Mesenchymal stem cell (in vitro differentiated cells and primary cell): ENCODE measurements at regions not wholly inside any gene's neighbourhood (a gene's known extent, or its start where the extent isn't known, plus 50 kb on each side); places are given as distances from the start of the nearest gene placed in this dataset.

ENCODE experiments used
- DNase-seq: peaks from one replicate; pipeline ENCODE4 v3.0.0-alpha.2; 2013
- H2AFZ ChIP-seq: one replicate; pipeline ENCODE4 v1.6.1; 2013; ENCODE audit warnings: low read depth, mild to moderate bottlenecking, control low read depth, inconsistent platforms, low read length, moderate library complexity
- H2AK5ac ChIP-seq: 2 replicates; pipeline ENCODE4 v1.6.1; 2013; ENCODE audit warnings: low read length, moderate library complexity, mild to moderate bottlenecking, inconsistent platforms; ENCODE audit not compliant: severe bottlenecking
- H2BK120ac ChIP-seq: one replicate; pipeline ENCODE4 v1.6.1; 2013; ENCODE audit warnings: low read depth, mild to moderate bottlenecking, inconsistent platforms, low read length, moderate library complexity
- H2BK12ac ChIP-seq, 2 experiments: one replicate each; pipeline ENCODE4 v1.6.1; 2013; ENCODE audit warnings: inconsistent platforms in 2 of 2, low read length in 2 of 2, mild to moderate bottlenecking in 2 of 2, moderate library complexity in 2 of 2, control low read depth in 1 of 2
- H2BK15ac ChIP-seq: one replicate; pipeline ENCODE4 v1.6.1; 2013; ENCODE audit warnings: mild to moderate bottlenecking, low read depth, inconsistent platforms; ENCODE audit not compliant: poor library complexity, severe bottlenecking
- H2BK5ac ChIP-seq: 2 replicates; pipeline ENCODE4 v1.6.1; 2013; ENCODE audit warnings: low read depth, mild to moderate bottlenecking, low read length, control low read depth, inconsistent platforms; ENCODE audit not compliant: poor library complexity, severe bottlenecking
- H3K14ac ChIP-seq, 2 experiments: one replicate each; pipeline ENCODE4 v1.6.1; 2013; ENCODE audit warnings: inconsistent platforms in 2 of 2, low read length in 2 of 2, control low read depth in 1 of 2, mild to moderate bottlenecking in 1 of 2, moderate library complexity in 1 of 2
- H3K18ac ChIP-seq, 2 experiments: one replicate each; pipeline ENCODE4 v1.6.1; 2013; ENCODE audit warnings: inconsistent platforms in 2 of 2, low read length in 2 of 2, control low read depth in 1 of 2, low read depth in 1 of 2, mild to moderate bottlenecking in 1 of 2
- H3K23ac ChIP-seq, 2 experiments: one replicate each; pipeline ENCODE4 v1.6.1; 2013; ENCODE audit warnings: inconsistent platforms in 2 of 2, low read length in 2 of 2, mild to moderate bottlenecking in 2 of 2, moderate library complexity in 2 of 2, control low read depth in 1 of 2
- H3K27ac ChIP-seq: 2 replicates; pipeline ENCODE4 v1.5.1; 2013; ENCODE audit warnings: mild to moderate bottlenecking, moderate library complexity, low read length, control low read depth, inconsistent platforms; ENCODE audit not compliant: poor library complexity, severe bottlenecking
- H3K27me3 ChIP-seq, 2 experiments: 2 replicates each; pipeline versions ENCODE4 v1.6.1 to v1.7.0; 2013; ENCODE audit warnings: low read length in 2 of 2, mild to moderate bottlenecking in 2 of 2, moderate library complexity in 2 of 2, control low read depth in 1 of 2, inconsistent platforms in 1 of 2; ENCODE audit not compliant: control insufficient read depth in 1 of 2, insufficient read depth in 1 of 2
- H3K36me3 ChIP-seq, 2 experiments: 2 replicates each; pipeline versions ENCODE4 v1.6.1 to v1.7.0; 2013; ENCODE audit warnings: low read length in 2 of 2, control low read depth in 1 of 2, inconsistent platforms in 1 of 2, low read depth in 1 of 2, mild to moderate bottlenecking in 1 of 2; ENCODE audit not compliant: insufficient read depth in 2 of 2, control insufficient read depth in 1 of 2
- H3K4ac ChIP-seq, 2 experiments: one replicate each; pipeline ENCODE4 v1.6.1; 2013; ENCODE audit warnings: inconsistent platforms in 2 of 2, low read length in 2 of 2, mild to moderate bottlenecking in 2 of 2, moderate library complexity in 2 of 2, control low read depth in 1 of 2, low read depth in 1 of 2
- H3K4me1 ChIP-seq: 2 replicates; pipeline ENCODE4 v1.6.1; 2013; ENCODE audit warnings: low read depth, low read length, control low read depth; ENCODE audit not compliant: control insufficient read depth, insufficient read depth
- H3K4me2 ChIP-seq: 2 replicates; pipeline ENCODE4 v1.6.1; 2013; ENCODE audit warnings: low read length, mild to moderate bottlenecking, inconsistent platforms; ENCODE audit not compliant: poor library complexity, severe bottlenecking
- H3K4me3 ChIP-seq, 2 experiments: 2 replicates each; pipeline versions ENCODE4 v1.5.1 to v1.7.0; 2013; ENCODE audit warnings: low read length in 2 of 2, mild to moderate bottlenecking in 2 of 2, control low read depth in 1 of 2, low read depth in 1 of 2; ENCODE audit not compliant: insufficient read depth in 1 of 2
- H3K79me1 ChIP-seq: replicated peaks from 2 replicates; pipeline ENCODE4 v1.6.1; 2013; ENCODE audit warnings: mild to moderate bottlenecking, control low read depth, low read length, inconsistent platforms; ENCODE audit not compliant: poor library complexity, severe bottlenecking
- H3K9ac ChIP-seq: 2 replicates; pipeline ENCODE4 v1.7.0; 2013; ENCODE audit warnings: mild to moderate bottlenecking, low read length, moderate library complexity
- H3K9me3 ChIP-seq: 2 replicates; pipeline ENCODE4 v1.7.0; 2013; ENCODE audit warnings: mild to moderate bottlenecking, low read length; ENCODE audit not compliant: control insufficient read depth
- H4K8ac ChIP-seq: one replicate; pipeline ENCODE4 v1.6.1; 2013; ENCODE audit warnings: inconsistent platforms, mild to moderate bottlenecking, low read length, moderate library complexity
- H4K91ac ChIP-seq: one replicate; pipeline ENCODE4 v1.6.1; 2013; ENCODE audit warnings: mild to moderate bottlenecking, low read length, inconsistent platforms
- WGBS: methylation state at CpG from one replicate; pipeline ENCODE4 v1.1.7; 2013; ENCODE audit warnings: mixed read lengths; 5-methylcytosine and 5-hydroxymethylcytosine counted together

DNA sequence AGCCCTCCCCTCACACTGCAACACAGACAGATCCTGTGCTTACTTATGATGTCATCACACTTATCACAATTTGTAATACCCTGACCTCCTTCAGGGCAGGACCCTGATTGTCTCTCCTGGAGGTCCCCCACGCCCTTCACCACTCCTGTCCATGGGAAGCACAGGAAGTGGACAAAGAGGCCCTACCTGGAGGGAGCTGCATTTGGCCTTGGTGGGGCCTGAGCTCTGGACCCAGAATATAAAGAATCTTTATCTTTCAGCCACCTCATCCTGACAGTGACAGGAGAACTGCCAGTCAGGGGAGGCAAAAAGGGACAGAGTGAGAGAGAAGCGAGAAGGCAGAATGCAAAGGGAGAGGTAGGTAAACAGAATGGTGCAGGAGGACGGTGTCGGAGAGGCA, 303.4 kb upstream of the N4BP1 start:
- no peak overlapping the region for H3K27ac ChIP-seq
- no peak overlapping the region for H3K14ac ChIP-seq
- DNase-seq = no peak
- H3K4me3 ChIP-seq = no peak overlapping the region
- H3K27me3 ChIP-seq = no peaks in the 10 kb centered on the region
- H3K4me1 ChIP-seq = no peaks in the 10 kb centered on the region
- no peaks in the 10 kb centered on the region for H3K9me3 ChIP-seq
- H3K9ac ChIP-seq = no peak overlapping the region
- H3K4me2 ChIP-seq = no peak overlapping the region
- WGBS = 79% methylated on average over 4 of the region's 4 CpGs
- no peak overlapping the region for H3K23ac ChIP-seq
- no peaks in the 10 kb centered on the region for H3K36me3 ChIP-seq
- no peak overlapping the region for H4K8ac ChIP-seq
- H3K18ac ChIP-seq = no peak overlapping the region
- H2BK5ac ChIP-seq = no peak overlapping the region
- H3K79me1 ChIP-seq = no peaks in the 10 kb centered on the region
- H2AK5ac ChIP-seq = no peak overlapping the region
- no peak overlapping the region for H2AFZ ChIP-seq
- H4K91ac ChIP-seq = no peak overlapping the region
- H2BK120ac ChIP-seq = no peak overlapping the region
- no peak overlapping the region for H3K4ac ChIP-seq
- H2BK12ac ChIP-seq = no peak overlapping the region
- no peak overlapping the region for H2BK15ac ChIP-seq

DNA sequence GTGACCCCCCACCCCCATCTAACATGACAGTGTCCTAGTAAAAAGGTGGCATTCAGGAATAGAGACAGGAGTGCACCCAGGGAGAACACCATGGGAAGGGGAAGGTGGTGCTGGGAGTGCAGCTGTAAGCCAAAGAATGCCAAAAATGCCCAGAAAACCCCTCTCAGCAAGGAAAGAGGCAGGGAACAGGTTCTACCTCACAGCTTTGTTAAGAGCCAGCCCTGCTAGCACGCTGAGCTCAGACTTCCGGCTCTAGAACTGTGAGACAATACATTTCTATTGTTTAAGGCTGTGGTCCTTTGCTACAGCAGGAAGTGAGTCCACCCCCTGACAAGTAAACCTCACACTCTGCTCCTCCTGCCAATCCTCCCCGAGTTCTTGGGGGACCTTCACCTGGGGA, 302.4 kb upstream of the N4BP1 start:
- no peak overlapping the region for H2BK120ac ChIP-seq
- no peak for DNase-seq
- H3K23ac ChIP-seq = no peak overlapping the region
- no peak overlapping the region for H2AFZ ChIP-seq
- H3K14ac ChIP-seq = peak overlapping the region in 1 of 2 experiments; percentile 14
- H3K18ac ChIP-seq = no peak overlapping the region
- H3K4ac ChIP-seq = no peak overlapping the region
- no peaks in the 10 kb centered on the region for H3K27me3 ChIP-seq
- H2BK15ac ChIP-seq = no peak overlapping the region
- no peak overlapping the region for H2AK5ac ChIP-seq
- no peak overlapping the region for H4K8ac ChIP-seq
- no peak overlapping the region for H3K4me3 ChIP-seq
- H2BK12ac ChIP-seq = no peak overlapping the region
- no peaks in the 10 kb centered on the region for H3K36me3 ChIP-seq
- H3K79me1 ChIP-seq = no peaks in the 10 kb centered on the region
- 65% methylated on average over 2 of the region's 3 CpGs for WGBS
- H3K4me1 ChIP-seq = no peaks in the 10 kb centered on the region
- H4K91ac ChIP-seq = no peak overlapping the region
- no peak overlapping the region for H2BK5ac ChIP-seq
- no peaks in the 10 kb centered on the region for H3K9me3 ChIP-seq
- H3K4me2 ChIP-seq = no peak overlapping the region
- H3K9ac ChIP-seq = no peak overlapping the region
- H3K27ac ChIP-seq = no peak overlapping the region

- no peak overlapping the region for H3K9ac ChIP-seq
- no peak overlapping the region for H2AFZ ChIP-seq
- no peak overlapping the region for H3K14ac ChIP-seq
- no peak overlapping the region for H2BK15ac ChIP-seq
- H3K36me3 ChIP-seq = no peaks in the 10 kb centered on the region
- no peak for DNase-seq
- no peak overlapping the region for H3K4ac ChIP-seq
- H3K4me3 ChIP-seq = no peak overlapping the region
- no peaks in the 10 kb centered on the region for H3K79me1 ChIP-seq
- no peak overlapping the region for H3K18ac ChIP-seq
- H3K27me3 ChIP-seq = no peaks in the 10 kb centered on the region
- no peak overlapping the region for H4K8ac ChIP-seq
- no peak overlapping the region for H2BK120ac ChIP-seq
- H3K4me2 ChIP-seq = no peak overlapping the region
- H2AK5ac ChIP-seq = no peak overlapping the region
- H3K27ac ChIP-seq = no peak overlapping the region
- no peak overlapping the region for H3K23ac ChIP-seq
- H3K4me1 ChIP-seq = no peaks in the 10 kb centered on the region
- H4K91ac ChIP-seq = no peak overlapping the region
- H2BK12ac ChIP-seq = no peak overlapping the region
- H3K9me3 ChIP-seq = no peaks in the 10 kb centered on the region
- no peak overlapping the region for H2BK5ac ChIP-seq
- WGBS = 22% methylated on average over 4 of the region's 5 CpGs
These were observed 301.7 kb upstream of the N4BP1 start for GRCh38 chr16:48911700-48912099.

DNA sequence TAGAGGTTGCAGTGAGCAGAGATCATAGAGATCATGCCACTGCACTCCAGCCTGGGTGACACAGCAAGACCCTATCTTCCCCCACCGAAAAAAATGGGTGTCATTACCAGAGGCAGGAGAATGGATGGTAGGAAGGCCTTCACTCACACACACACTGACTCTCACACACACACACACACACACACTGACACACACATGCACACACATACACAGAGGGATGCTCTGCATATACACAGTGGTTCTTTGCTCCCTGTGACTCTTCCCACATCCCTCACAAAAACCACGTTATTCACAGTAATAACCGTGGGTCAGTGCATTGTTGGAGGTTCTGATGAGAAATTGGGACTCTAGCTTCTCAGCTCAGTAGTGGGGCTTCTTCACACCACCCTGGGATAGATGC, 300.2 kb upstream of the N4BP1 start:
- no peaks in the 10 kb centered on the region for H3K79me1 ChIP-seq
- H3K23ac ChIP-seq = no peak overlapping the region
- H3K9me3 ChIP-seq = no peaks in the 10 kb centered on the region
- DNase-seq = no peak
- no peak overlapping the region for H3K9ac ChIP-seq
- peaks cover 0 to 9% of the 10 kb centered on the region in 2 experiments for H3K27me3 ChIP-seq
- H2BK5ac ChIP-seq = no peak overlapping the region
- H3K4me1 ChIP-seq = no peaks in the 10 kb centered on the region
- H2AFZ ChIP-seq = no peak overlapping the region
- H2BK120ac ChIP-seq = no peak overlapping the region
- H3K4ac ChIP-seq = no peak overlapping the region
- H3K4me3 ChIP-seq = no peak overlapping the region
- no peak overlapping the region for H3K18ac ChIP-seq
- whole genome bisulfite sequencing = 88% methylated on average over 3 of the region's 3 CpGs
- no peak overlapping the region for H3K4me2 ChIP-seq
- no peak overlapping the region for H3K14ac ChIP-seq
- H3K36me3 ChIP-seq = no peaks in the 10 kb centered on the region
- H2AK5ac ChIP-seq = no peak overlapping the region
- no peak overlapping the region for H4K8ac ChIP-seq
- no peak overlapping the region for H2BK12ac ChIP-seq
- no peak overlapping the region for H2BK15ac ChIP-seq
- no peak overlapping the region for H4K91ac ChIP-seq
- H3K27ac ChIP-seq = no peak overlapping the region
